GDM1 (cell line): ENCODE measurements at regions not wholly inside any gene's neighbourhood (a gene's known extent, or its start where the extent isn't known, plus 50 kb on each side); places are given as distances from the start of the nearest gene placed in this dataset.
A peak's percentile ranks its signal among the peaks of the same experiment; 100 is the strongest.

Experiments
- DNase-seq: peaks from one replicate; lab custom pipeline; 2025; lab: John Stamatoyannopoulos, UW

DNA sequence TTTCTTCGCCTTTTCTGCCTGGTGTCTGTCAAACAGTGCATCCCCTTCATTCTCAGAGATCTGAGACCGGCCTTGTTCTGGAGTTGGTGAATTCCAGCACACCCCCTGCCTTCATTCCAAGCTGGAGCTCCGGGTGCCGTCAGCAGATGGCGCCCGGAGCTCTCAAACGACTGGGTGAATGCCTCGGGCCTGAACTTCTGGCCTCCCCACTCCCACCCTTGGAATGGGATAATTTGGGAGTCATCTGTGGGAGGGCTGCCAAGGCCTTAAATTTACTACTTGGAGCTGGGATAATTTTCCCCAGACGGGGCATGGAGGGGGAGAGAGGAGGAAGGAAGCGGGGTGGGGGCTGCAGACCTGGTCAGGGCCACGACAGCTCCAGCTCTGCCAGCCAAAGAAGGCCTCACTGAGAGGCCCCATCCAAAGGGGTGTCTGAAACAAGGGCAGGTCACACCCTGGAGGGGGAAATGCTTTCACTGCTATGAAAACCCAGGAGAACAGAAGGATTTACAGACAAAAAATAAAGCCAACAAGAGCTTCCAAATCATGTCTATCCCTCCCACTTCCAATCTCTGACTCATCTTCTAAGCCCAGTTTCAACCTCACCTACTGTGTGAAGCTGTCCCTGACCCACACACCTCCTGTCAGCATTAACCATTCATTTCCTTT is 187.9 kb downstream of the OPA1 start:
- DNase-seq: peak; percentile 14

DNA sequence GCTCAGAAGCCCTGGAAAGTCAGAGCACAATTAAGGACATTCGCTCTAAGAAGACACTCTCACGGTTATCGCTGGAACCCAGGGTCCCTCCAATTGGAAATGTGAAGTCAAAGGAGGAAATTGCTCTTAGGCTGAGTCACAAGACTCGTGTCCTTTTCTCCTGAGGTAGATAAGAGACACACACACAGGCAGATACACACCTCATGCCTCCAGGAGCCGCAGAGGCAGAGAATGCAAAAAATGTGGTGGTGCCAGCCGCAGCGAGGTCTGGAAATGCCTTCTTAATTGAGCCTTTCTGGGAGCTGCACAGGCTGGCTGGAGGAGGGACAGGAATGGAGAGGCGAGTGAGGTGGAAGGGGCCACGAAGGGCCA is 189.3 kb downstream of the OPA1 start:
- no peak for DNase-seq

DNA sequence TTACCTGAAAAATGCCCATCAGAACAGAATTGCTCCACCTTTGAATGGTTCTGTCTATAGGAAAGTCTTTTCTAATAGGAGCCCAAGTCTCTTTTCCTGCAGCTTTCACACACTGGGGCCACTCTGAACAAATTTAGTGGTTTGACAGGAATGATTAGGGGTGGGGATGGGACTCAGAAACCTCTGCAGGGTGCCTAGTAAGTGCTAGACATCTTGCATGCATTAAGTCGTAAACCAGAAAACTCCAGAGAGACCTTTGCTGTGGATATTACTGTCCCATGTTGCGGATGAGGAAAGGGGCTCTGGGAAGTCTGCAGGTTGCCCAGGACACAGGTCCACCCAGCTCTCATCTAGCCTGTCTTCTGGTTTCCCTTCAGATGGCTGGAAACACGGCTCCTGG is 189.7 kb downstream of the OPA1 start:
- no peak for DNase-seq

DNA sequence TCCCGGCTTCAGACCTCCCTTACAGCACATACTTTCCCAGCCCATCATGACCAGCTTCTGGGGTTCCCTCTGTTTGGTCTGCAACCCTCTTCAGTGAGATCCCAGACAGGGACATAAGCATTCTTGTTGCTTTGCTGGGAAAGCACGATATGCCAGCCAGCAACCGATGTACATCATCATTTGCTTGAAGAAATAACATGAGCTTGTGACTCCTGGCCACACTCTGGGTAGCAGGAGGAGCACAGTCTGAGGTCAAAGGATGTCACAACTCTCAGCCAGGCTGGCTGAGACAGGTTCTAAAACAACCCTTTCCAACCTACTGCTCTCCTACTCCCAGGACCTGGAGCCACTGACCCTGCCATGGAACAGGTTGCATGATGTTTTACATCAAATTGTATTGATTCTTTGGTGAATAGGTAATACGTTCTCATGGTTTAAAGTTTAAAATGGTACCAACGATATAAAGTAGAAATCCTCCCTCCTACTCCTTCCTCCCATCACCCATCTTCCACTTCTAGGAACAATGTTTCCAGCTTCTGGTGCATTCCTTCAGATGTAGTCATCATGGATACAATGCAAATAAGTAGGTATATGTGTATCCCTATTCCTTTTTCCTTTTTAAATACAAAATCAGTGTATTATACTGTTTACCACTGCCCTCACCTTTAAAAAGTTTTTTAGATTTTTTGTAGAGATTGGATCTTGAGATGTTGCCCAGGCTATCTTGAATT is 190.3 kb downstream of the OPA1 start:
- no peak for DNase-seq

DNA sequence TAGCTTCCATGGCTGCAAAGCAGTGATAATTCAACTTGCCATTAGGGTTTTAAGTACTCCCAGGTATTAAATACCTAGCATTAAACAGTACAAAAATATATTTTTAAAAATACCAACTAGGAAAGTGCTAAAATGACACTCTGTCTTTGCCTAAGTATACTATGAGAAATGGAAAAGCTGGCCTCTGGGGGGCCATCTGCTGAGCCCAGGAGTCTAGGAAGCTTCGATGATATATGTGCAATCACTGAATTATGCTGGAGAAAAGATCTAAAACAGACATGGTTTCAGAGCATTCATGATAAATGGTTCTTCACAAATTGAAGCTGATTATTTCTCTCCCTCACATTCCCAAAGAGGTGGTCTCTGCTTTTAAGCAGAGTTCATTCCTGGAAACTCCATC is 191.8 kb downstream of the OPA1 start:
- DNase-seq: no peak

DNA sequence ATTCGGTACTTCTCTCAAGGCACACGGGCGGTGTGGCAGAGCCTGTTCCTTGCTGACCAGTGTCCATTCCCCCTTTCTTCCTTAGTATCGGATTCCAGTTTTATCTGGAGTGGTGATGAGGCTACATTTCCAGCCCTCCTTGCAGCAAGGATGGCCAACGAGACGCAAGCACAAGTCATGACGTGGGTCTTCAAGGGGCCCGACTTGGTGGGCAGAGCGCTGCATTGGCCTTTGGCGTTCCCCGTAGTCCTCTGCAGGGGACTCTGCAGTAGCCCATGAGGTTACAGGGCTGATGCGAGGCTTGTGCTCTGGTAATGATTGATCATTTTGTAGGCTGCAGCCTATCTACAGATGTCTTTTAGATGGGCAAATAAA is 194.5 kb downstream of the OPA1 start:
- no peak for DNase-seq

DNA sequence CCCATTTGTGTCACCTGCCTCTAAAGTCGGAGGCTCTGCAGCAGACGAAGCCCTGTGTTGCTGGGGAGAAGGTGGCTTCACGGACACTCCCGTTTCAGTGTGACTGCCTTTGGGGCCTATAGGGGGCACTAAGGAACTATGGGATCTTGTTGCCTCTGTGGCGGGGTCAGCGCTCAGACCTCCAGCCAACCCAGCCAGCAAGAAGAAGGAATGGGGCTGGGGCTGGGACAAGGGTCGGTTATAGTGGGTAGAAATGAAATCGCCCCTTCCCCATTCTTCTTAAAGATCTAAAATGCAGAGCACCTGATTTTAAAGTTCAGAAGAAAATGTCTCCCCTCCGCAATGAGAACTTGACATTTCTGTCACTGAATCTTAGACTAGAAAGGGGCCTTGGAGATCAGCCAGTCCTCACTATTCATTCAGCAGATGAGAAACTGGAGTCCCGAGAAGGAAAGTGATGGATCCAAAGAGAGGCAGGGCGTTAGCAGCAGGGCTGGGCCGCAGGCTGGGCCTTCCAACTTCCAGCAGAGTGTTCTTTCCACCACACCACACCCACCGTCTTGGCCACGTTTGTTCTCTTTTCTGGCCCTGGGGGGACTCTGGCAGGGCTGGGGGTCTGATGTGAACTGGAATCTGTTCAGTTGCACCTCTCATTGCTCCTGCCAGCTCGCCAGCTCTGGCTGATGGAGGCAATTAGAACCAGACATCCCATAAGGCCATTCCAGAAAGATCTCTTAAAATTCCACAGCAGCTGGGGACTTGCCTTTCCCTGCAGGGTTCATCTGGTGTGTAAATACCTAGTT is 195.4 kb downstream of the OPA1 start:
- peak; percentile 61 for DNase-seq

DNA sequence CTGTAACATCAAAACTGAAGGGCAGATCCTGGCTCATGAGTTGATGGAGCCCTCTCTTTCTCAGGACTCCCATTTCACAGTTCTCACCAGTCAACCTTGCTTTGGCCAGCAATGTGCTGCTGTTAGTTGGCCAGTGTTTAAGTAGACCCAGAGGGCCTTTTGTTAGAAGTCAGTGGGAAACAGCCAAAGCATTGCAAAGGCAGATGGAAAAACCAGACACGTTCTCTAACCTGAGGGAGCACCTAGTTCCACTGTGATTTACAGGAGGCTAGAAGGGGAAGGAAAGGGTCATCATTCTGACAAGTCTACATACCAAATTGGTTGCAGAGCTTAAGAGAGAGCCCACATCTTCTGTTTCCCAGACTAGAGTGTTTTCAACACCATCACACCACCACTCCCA is 196.4 kb downstream of the OPA1 start:
- DNase-seq: no peak

DNA sequence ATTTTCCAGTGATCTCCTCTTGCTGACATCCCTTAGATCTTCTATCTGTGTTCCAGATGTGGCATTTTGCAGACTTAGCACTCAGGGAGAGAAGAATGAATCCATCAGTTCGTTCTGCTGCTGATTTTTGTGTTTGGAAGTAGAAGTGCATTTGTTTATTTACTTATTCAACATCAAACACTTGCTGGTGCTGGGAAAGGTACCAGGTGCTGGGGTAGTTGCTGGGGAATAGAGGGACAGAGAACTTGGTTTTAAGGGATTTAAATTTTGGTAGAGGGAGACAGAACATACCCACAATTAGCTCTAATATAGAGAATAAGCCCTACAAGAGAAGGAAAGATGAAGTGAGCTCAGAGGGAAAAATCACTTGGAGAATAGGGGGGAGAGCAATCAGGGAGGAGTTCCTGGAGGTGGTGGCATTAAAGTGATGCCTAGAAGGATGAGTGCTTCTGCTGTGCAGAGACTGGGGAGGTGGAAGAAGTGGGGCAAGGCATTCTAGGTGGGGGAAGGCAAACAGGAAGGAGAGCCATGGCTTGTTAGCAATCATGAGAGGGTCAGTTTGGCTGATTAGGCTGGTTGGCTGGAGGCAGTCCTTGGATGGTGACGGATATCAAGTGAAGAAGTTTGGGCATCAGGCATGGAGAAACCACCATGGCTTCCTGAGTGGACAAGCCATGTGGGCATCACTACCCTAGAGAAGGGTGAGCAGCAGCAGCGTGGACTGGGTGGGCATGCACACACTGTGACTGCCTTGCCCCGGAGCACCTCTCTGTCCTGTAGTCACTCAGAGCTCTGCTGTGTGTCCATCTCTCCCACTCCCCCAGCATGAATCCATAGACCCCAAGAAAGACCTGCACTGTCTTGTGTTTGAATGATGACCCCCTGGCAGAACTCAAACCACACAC is 197.3 kb downstream of the OPA1 start:
- DNase-seq: no peak

DNA sequence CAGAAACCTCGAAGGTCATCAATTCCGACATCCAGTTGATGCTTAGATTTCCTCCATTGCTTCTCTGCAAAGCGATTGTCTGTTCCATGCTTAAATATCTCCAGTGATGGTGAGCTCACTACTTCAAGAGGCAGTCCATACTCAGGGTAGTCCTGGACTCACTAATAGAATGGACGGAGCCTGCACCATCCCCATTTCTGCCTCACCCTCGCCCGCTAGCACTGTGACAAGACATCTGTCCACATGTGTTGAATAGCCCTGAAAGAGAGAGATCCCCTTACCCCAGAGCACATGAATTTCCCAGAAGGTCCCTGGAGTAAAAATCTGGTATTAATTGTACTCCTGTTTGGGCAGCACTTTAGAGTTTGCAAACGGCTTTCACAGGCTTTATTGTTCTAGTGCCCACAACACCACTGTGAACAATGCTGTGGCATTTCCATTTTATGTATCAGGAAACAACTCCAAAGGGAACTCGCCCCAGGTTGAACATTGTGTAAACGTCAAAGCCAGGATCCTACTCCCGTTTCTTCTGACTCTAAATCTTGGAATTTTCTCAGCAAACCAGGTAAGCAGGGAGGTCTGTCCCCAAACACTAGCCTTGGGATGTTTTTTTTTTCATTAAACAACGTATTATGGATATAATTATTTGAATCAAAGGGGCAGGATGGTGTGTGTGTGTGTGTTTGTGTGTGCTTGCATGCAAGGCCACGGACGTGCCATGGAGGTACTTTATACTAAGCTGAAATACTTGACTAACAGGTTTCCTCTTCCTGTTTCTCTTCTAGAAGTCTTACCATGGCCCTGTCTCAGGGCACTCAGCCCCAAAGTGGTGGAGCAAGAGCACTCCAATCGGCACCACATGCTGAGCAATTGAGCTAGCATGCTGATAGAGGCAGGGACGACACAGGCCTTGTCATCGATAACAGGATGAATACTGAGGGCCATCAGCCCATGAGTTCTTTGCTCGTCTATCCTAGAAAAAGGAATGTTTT is 198.3 kb downstream of the OPA1 start:
- DNase-seq: no peak

DNA sequence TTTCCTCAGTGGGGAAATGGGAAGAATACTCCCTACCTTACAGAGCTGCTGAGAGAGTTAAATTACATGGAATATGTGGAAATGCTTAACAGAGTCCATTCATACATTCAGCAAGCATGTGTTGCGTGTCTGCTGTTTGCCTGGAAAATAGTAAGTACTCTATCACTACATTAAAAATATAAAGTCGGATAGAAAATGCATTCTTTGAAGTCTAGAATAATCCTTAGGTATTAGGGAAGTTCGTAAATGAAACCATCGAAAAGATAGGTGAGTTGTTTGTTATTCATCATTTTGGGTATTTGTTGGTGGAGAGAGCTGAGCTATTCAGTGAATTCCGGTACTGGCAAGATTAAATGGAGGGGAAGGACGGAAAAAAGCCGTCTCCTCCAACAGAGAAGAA is 200.1 kb downstream of the OPA1 start:
- DNase-seq: no peak

DNA sequence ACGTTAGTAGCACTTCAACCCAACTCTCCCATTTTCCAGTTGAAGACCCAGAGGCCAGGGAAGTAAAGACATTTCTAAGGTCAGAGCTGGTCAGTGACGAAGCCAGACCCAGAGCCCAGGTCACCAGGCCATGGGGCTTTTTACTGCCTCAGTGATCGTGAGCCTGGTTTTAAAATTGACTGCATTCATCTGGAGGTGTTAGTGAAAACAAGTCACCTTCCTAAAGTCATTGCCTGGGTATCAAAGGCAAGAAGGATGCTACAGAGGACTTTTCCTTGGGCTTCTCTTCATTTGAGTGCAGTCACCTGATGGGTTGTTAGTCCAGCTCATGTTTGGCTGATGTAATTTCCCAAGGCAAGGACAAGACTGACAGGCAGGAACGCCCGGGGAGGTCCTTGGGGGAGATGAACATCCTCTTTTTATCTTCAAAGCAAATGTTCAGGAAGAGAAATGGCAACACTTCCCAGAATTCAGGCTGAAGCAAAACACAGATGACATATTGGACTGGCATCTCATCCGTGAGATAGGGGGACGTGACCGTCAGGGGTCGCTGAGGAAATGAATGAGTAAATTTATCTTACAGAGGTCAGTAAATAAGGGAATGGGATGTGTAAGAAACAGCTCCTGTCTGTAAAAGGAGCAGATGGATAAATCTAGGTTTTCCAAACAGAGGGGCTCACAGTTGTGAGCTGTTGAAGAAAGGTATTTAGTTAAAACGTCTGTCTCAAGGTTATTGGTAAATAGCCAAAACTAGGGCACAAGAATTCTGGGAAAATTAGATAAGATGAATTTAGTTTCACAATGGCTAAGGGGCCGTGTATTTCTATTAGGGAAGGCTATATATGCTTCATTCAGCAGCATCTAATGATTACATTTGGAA is 201.2 kb downstream of the OPA1 start:
- DNase-seq: no peak

DNA sequence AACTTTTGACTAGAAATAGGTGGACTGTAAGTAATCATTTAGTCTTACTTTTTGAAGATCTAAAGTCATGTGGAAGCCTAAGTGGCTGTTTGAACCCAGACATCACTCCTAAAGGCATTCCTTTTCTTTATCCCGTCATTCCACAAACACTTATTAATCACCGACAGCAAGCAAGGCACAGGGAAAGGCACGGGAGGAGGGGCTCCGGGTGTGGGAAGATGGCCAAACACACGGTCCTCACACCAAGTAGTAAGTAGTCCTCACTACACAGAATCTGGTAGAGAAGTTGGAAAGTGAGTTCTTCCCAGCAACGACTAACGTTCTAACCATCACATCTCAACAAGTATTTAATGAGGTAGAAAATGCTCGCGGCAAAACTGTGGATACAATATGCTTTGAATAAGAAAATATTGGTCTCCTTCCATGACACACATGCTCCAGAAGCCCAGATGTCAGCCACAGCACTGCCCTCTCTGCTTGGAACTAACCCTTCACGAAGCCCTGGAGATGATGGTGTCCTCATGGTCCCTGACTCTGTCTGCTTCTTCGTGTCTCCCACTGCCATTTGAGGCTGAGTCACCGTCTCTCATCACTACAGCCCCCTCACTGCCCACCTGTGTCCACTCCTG is 202.2 kb downstream of the OPA1 start:
- no peak for DNase-seq

DNA sequence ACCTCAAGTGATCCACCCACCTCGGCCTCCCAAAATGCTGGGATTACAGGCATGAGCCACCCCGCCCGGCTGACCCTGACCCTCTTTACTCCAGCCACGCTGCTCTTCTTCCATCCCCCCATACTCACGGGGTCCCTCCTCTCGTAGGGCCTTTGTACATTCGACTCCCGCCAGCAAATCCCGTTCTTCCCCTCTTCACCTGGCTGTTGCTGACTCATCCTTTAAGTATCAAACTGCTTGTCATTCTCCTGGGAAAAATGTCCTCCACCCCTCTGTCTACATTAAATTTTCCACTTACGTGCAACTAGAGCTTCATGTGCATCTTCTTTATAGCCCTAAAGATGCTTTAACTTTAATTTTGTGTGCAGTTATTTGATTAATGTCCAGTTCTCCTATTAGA is 203.1 kb downstream of the OPA1 start:
- no peak for DNase-seq

DNA sequence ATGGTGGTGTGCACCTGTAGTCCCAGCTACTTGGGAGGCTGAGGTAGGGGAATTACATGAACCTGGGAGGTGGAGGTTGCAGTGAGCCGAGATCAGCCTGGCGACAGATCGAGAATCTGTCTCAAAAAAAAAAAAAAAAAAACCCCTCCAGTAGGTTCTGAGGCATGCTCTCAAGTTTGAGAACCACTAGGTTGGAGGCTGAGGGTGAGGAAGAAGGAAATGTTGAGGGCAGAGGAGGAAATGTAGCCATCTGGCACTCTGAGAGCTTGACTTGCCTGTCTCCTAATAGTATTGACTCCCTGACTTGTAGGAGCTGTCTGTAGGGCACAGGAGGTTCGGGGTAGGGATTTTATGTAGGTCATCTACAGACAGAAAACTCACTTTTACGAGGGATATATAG is 204.6 kb downstream of the OPA1 start:
- peak; percentile 63 for DNase-seq

DNA sequence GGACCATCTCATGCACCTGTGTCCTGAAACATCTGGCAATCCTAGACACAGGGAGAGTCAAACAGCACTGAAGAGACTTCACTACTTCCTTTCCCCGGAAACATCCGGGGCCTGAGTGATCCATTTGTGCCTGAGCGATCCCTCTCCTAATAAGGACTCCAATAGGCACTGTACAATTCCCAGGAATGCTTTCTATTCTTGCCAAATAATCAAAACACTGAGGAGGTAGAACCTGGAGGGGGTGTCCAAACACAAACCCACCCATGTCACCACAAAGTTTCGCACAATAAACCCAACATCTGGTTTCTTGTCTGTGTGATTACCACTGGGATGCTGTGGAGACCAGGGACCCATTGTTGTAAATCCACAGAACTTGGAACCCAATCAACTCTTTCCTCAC is 205.0 kb downstream of the OPA1 start:
- no peak for DNase-seq

DNA sequence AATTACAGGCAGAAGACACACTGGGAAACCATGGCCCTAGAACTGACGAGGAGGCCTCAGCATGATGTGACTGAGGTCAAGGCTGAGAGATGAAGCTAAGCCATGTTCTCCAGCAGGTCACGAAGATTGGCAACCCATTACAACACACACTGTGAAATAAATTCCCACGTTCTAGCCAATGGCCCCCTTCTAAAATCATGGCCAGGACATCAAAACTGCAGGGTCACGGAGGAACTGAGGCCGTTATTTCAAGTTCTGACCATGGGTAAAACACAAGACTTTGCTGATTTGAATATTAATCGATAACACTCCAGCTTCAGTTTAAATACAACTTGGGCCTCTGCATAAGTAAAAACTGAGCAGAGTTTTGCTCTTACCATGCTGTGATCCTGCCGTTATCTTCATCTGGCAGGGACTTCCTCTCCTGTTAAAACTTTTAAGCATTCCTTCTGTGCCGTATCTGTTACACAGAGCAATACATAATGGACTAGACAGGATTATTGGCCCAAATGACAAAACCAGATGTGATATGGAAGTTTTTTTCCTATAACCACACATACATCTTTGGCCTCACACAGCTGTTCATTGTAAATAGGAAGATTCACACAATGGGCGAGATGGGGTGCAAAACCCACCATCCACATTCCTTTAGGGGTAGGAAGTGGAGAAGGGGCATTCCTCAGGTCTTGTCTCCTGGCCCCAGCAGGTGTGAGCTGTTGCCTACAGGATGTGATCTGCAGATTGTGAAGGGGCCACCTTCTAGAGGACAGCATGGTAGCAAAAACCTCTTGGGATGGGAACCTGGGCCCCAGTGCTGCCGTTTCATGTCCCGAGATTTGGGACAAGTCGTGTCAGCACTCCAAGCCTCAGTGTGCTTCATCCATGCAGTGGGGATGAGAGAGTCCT is 207.4 kb downstream of the OPA1 start:
- peak; percentile 39 for DNase-seq

DNA sequence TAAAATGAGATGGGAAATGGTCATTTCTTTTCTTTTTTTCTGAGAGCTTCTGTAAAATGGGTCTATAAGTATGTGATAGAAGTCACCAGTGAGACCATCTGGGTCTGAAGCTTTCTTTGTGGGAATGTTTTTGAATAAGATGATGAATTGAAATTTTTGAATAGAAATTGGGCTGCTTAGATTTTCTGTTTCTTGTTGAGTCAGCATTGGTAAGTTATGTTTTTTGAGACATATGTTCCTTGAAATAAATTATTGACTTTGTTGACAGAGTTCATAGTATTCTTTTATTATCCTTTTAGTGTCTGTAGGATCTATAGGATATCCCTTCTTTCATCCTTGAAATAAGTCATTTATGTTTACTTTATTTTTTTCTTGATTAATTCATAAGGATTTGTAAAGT is 208.1 kb downstream of the OPA1 start:
- no peak for DNase-seq
